Hepatocyte (in vitro differentiated cells): ENCODE measurements at regions not wholly inside any gene's neighbourhood (a gene's known extent, or its start where the extent isn't known, plus 50 kb on each side); places are given as distances from the start of the nearest gene placed in this dataset.

ENCODE experiments used
- DNase-seq: peaks from one replicate; pipeline ENCODE4 v3.0.0-alpha.2; 2016; ENCODE audit warnings: low spot score
- H2AFZ ChIP-seq: fragments of 200-600 bp; sonication (generic); 2 replicates; pipeline ENCODE4 v1.6.0; 2016; ENCODE audit warnings: antibody characterized with exemption, mild to moderate bottlenecking
- H3K27ac ChIP-seq: fragments of 200-600 bp; sonication (generic); 2 replicates; pipeline ENCODE4 v1.5.1; 2016; ENCODE audit warnings: mild to moderate bottlenecking
- H3K27me3 ChIP-seq: fragments of 200-600 bp; sonication (generic); 2 replicates; pipeline ENCODE4 v1.6.1; 2016
- H3K36me3 ChIP-seq: fragments of 200-600 bp; sonication (generic); replicated peaks from 2 replicates; pipeline ENCODE4 v1.5.1; 2016; ENCODE audit warnings: low read depth; ENCODE audit not compliant: insufficient read depth
- H3K4me1 ChIP-seq: fragments of 200-600 bp; sonication (generic); 2 replicates; pipeline ENCODE4 v1.5.1; 2016; ENCODE audit warnings: mild to moderate bottlenecking, moderate library complexity; ENCODE audit not compliant: insufficient read depth
- H3K4me2 ChIP-seq: fragments of 200-600 bp; sonication (generic); 2 replicates; pipeline ENCODE4 v1.6.0; 2016
- H3K4me3 ChIP-seq: fragments of 200-600 bp; sonication (generic); 2 replicates; pipeline ENCODE4 v1.5.1; 2016; ENCODE audit warnings: mild to moderate bottlenecking
- H3K79me2 ChIP-seq: fragments of 200-600 bp; sonication (generic); 2 replicates; pipeline ENCODE4 v1.6.0; 2017; ENCODE audit warnings: mild to moderate bottlenecking
- H3K9me2 ChIP-seq: fragments of 200-600 bp; sonication (generic); replicated peaks from 2 replicates; pipeline ENCODE4 v1.6.0; 2017; ENCODE audit warnings: mild to moderate bottlenecking; ENCODE audit not compliant: insufficient read depth
- H3K9me3 ChIP-seq: fragments of 200-600 bp; sonication (generic); 2 replicates; pipeline ENCODE4 v1.5.1; 2016; ENCODE audit warnings: low read depth, mild to moderate bottlenecking
- H4K20me1 ChIP-seq: fragments of 200-600 bp; sonication (generic); 2 replicates; pipeline ENCODE4 v1.6.0; 2016; ENCODE audit warnings: mild to moderate bottlenecking; ENCODE audit not compliant: insufficient read depth, poor library complexity, severe bottlenecking
- EZH2 ChIP-seq: fragments of 200-600 bp; sonication (generic); IDR thresholded peaks from 2 replicates; pipeline ENCODE4 v1.6.1; 2016; ENCODE audit warnings: antibody characterized with exemption, mild to moderate bottlenecking, borderline replicate concordance
- EZH2phosphoT487 ChIP-seq: fragments of 200-600 bp; sonication (generic); IDR thresholded peaks from one replicate; pipeline ENCODE4 v1.6.1; 2018; ENCODE audit warnings: antibody characterized with exemption, mild to moderate bottlenecking, low read depth, moderate library complexity; ENCODE audit not compliant: unreplicated experiment, severe bottlenecking
- WGBS: methylation state at CpG from one replicate; pipeline ENCODE4 v1.1.6; 2016; ENCODE audit warnings: low lambda C conversion rate; ENCODE audit errors: missing lambda C conversion rate; 5-methylcytosine and 5-hydroxymethylcytosine counted together
- TF ChIP-seq, protein P1 (sequence below): fragments of 200-600 bp; sonication (generic); IDR thresholded peaks from 2 replicates; pipeline ENCODE4 v1.5.1; 2016; ENCODE audit warnings: antibody characterized with exemption, mild to moderate bottlenecking; ENCODE audit not compliant: poor library complexity

DNA sequence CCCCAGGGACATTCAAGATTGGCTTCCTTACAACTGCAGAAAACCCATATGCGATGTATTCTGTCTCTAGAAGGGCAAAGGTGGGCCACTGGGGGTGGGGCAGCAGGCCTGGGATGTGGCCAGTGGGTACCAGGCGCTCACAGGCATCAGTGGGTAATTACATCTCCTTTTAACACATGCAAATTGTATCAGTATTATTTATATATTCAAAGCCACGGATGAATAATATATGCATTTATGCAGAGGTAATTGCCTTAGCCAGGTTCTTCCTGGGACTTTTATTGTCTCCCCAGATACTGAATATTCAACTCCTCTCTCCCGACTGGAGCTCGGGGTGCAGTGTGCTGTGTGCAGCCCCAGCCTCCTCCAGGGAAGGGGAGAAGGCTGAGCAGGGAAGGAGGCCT lies 109.4 kb upstream of the MVB12B start:
- H3K79me2 ChIP-seq: no peaks in the 10 kb centered on the region
- H4K20me1 ChIP-seq: no peaks in the 10 kb centered on the region
- no peaks in the 10 kb centered on the region for H3K9me2 ChIP-seq
- no peak for DNase-seq
- H3K9me3 ChIP-seq: no peaks in the 10 kb centered on the region
- no peaks in the 10 kb centered on the region for H3K4me1 ChIP-seq
- TF ChIP-seq EZH2 (no peak), EZH2phosphoT487 (no peak)
- TF ChIP-seq, protein P1, sequence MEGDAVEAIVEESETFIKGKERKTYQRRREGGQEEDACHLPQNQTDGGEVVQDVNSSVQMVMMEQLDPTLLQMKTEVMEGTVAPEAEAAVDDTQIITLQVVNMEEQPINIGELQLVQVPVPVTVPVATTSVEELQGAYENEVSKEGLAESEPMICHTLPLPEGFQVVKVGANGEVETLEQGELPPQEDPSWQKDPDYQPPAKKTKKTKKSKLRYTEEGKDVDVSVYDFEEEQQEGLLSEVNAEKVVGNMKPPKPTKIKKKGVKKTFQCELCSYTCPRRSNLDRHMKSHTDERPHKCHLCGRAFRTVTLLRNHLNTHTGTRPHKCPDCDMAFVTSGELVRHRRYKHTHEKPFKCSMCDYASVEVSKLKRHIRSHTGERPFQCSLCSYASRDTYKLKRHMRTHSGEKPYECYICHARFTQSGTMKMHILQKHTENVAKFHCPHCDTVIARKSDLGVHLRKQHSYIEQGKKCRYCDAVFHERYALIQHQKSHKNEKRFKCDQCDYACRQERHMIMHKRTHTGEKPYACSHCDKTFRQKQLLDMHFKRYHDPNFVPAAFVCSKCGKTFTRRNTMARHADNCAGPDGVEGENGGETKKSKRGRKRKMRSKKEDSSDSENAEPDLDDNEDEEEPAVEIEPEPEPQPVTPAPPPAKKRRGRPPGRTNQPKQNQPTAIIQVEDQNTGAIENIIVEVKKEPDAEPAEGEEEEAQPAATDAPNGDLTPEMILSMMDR: no peak
- no peaks in the 10 kb centered on the region for H3K36me3 ChIP-seq
- 78% methylated on average over 5 of the region's 5 CpGs for WGBS
- H3K27ac ChIP-seq: no peak overlapping the region
- no peak overlapping the region for H3K4me3 ChIP-seq
- H3K27me3 ChIP-seq: no peaks in the 10 kb centered on the region
- no peak overlapping the region for H2AFZ ChIP-seq
- H3K4me2 ChIP-seq: no peak overlapping the region

DNA sequence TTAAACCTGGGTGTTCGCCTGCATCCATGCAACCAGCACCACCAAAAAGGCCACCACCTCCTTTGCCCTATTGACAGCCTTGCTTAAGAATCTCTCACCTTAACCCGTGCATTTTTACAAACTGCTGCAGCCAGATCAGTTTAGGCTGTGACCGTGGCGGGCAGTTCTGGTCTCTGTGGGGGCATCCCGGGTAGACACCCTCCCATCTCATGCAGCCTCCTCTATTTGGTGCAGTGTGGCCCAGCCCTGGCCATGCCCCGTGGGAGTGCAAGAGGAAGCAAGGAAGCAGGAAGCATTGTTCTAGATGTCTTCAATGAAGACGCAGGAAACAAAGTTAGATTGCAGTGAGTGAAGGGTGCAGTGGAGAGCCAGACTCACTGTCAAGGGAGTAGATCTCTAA lies 108.8 kb upstream of the MVB12B start:
- no peaks in the 10 kb centered on the region for H3K9me3 ChIP-seq
- no peak for DNase-seq
- no peaks in the 10 kb centered on the region for H3K27me3 ChIP-seq
- no peaks in the 10 kb centered on the region for H3K79me2 ChIP-seq
- WGBS: 81% methylated on average over 7 of the region's 7 CpGs
- TF ChIP-seq EZH2 (no peak), EZH2phosphoT487 (no peak)
- TF ChIP-seq, protein P1: no peak
- no peak overlapping the region for H3K4me2 ChIP-seq
- no peaks in the 10 kb centered on the region for H3K36me3 ChIP-seq
- no peaks in the 10 kb centered on the region for H3K9me2 ChIP-seq
- no peaks in the 10 kb centered on the region for H3K4me1 ChIP-seq
- H3K4me3 ChIP-seq: no peak overlapping the region
- H4K20me1 ChIP-seq: no peaks in the 10 kb centered on the region
- H2AFZ ChIP-seq: no peak overlapping the region
- no peak overlapping the region for H3K27ac ChIP-seq

DNA sequence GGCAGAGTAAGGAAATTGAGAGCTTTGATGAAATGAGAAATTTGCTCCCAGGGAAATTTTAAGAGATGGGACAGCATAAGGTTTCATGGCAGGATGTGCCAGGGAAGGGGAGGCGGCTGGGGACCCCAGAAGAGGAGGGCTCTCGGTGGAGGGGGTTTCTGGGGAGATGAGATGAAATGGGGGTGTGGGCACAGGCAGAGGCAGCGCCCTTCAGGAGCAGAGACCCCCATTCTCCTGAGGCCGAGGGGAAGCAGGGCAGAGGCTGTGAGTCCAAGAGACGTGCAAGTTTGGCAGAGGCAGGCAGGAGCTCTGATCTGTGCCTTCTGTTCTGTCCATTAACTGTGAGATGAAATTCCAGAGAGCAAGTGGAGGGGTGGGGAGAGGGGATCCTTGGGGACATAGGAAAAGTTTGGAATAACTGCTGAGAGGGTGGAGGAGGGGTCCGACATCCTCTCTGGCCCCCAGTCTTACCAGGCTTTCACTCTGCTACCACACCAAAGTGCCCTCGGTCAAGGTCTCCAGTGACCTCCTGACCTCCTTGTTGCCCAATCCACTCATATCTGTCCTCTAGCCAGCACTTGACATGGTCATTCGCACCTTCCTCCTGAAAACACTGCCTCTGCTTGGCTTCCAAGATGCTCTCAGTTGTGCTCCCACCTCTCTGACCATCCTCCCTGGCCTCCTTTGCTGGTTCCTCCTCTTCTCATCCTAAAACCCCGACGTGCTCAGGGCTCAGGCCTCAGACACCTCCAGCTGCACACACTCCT lies 108.1 kb upstream of the MVB12B start:
- no peaks in the 10 kb centered on the region for H4K20me1 ChIP-seq
- no peaks in the 10 kb centered on the region for H3K4me1 ChIP-seq
- H3K4me3 ChIP-seq: no peak overlapping the region

DNA sequence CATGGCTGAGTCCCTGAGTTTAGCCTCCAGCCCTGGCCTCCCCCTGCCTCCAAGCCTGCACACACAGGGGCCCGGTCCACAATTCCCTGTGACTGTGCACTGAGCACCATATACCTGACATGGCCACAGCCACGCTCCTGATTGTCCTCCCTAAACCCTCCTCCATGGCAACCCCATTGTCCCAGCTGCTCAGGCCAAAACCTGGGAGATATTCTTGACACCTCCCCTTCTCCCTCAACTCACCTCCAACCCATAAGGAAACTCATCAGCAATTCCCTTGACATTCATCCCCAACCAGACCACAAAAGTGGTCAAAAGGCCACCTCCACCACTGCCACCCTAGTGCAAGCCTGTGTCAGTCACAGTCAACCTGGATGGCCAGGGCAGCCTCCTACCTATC lies 107.5 kb upstream of the MVB12B start:
- TF ChIP-seq, protein P1: no peak
- no peak for TF ChIP-seq EZH2
- TF ChIP-seq EZH2phosphoT487: no peak
- Histone ChIP-seq H3K9me3 (no peaks in the 10 kb centered on the region), H3K79me2 (no peaks in the 10 kb centered on the region), H3K27me3 (no peaks in the 10 kb centered on the region), H3K4me1 (no peaks in the 10 kb centered on the region), H3K9me2 (no peaks in the 10 kb centered on the region), H3K36me3 (no peaks in the 10 kb centered on the region), H2AFZ (no peak overlapping the region), H3K27ac (no peak overlapping the region), H3K4me2 (no peak overlapping the region), H3K4me3 (no peak overlapping the region), H4K20me1 (no peaks in the 10 kb centered on the region)
- no peak for DNase-seq
- WGBS: 100% methylated on average over 2 of the region's 2 CpGs

More for the DNA sequence above, 108.1 kb upstream of the MVB12B start:
- no peaks in the 10 kb centered on the region for H3K27me3 ChIP-seq
- no peaks in the 10 kb centered on the region for H3K36me3 ChIP-seq
- TF ChIP-seq EZH2phosphoT487: no peak
- no peak for TF ChIP-seq EZH2
- no peaks in the 10 kb centered on the region for H3K79me2 ChIP-seq
- WGBS: 89% methylated on average over 9 of the region's 10 CpGs
- no peak overlapping the region for H3K4me2 ChIP-seq
- no peak for DNase-seq
- H3K9me3 ChIP-seq: no peaks in the 10 kb centered on the region
- H2AFZ ChIP-seq: no peak overlapping the region
- no peak overlapping the region for H3K27ac ChIP-seq
- no peaks in the 10 kb centered on the region for H3K9me2 ChIP-seq
